SK-N-SH treated with all-trans-retinoic acid at 6 μM for 48 hours (cell line): ENCODE measurements at regions not wholly inside any gene's neighbourhood (a gene's known extent, or its start where the extent isn't known, plus 50 kb on each side); places are given as distances from the start of the nearest gene placed in this dataset.

Experiments used
- BACH2 ChIP-seq: fragments of 250-450 bp; sonication (Bioruptor Pico); IDR thresholded peaks from 2 replicates; pipeline ENCODE4 v1.9.0; 2021; ENCODE audit warnings: mild to moderate bottlenecking, borderline replicate concordance
- CSRNP3 ChIP-seq: fragments of 250-450 bp; sonication (Bioruptor Pico); IDR thresholded peaks from 2 replicates; pipeline ENCODE4 v1.5.1; 2021; ENCODE audit warnings: mild to moderate bottlenecking, moderate library complexity
- ISL1 ChIP-seq: fragments of 250-450 bp; sonication (Bioruptor Pico); IDR thresholded peaks from 2 replicates; pipeline ENCODE4 v2.1.2; 2022; ENCODE audit warnings: mild to moderate bottlenecking, moderate library complexity
- POU6F1 ChIP-seq: fragments of 250-450 bp; sonication (Bioruptor Pico); IDR thresholded peaks from 2 replicates; pipeline ENCODE4 v1.8.0; 2021; ENCODE audit warnings: low read depth, mild to moderate bottlenecking, moderate library complexity, borderline replicate concordance
- RARB ChIP-seq: fragments of 250-450 bp; sonication (Bioruptor Pico); IDR thresholded peaks from 2 replicates; pipeline ENCODE4 v1.8.0; 2021; ENCODE audit warnings: mild to moderate bottlenecking, moderate library complexity
- SNAI2 ChIP-seq: fragments of 250-450 bp; sonication (Bioruptor Pico); IDR thresholded peaks from 2 replicates; pipeline ENCODE4 v1.5.0; 2020; ENCODE audit warnings: mild to moderate bottlenecking, moderate library complexity
- ZFP3 ChIP-seq: fragments of 250-450 bp; sonication (Bioruptor Pico); IDR thresholded peaks from 2 replicates; pipeline ENCODE4 v1.5.0; 2020; ENCODE audit warnings: mild to moderate bottlenecking, moderate library complexity
- ZFP30 ChIP-seq: fragments of 450-650 bp; formaldehyde crosslinking; IDR thresholded peaks from 2 replicates; pipeline ENCODE4 v1.5.0; 2022; ENCODE audit warnings: mild to moderate bottlenecking, moderate library complexity
- TF ChIP-seq, protein P1 (sequence below): fragments of 250-450 bp; sonication (Bioruptor Pico); IDR thresholded peaks from 2 replicates; pipeline ENCODE4 v1.5.1; 2020; ENCODE audit warnings: low read depth, mild to moderate bottlenecking, moderate library complexity

DNA sequence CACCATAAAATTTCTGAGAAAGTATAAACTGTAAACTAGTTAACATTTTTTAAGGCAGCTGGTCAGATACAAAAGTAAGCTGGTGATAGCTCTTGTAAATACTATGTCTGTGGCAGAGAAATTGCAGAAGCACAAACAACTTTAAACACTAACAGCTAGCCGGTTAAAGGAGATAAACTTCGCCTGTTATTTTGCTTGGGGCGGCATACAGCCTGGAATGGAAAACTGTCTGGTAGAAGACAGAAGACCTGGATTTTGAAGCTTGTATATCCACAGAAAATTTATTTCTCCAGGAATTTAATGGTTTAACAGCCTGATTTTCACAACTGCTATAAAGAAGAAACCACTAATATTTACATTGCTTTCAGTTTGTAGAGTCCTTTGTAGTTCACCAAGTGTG lies 65.3 kb upstream of the FIBIN start:
- no peak for TF ChIP-seq SNAI2 (CRISPR knock-in tag)
- no peak for TF ChIP-seq RARB (CRISPR knock-in tag)
- TF ChIP-seq, protein P1, sequence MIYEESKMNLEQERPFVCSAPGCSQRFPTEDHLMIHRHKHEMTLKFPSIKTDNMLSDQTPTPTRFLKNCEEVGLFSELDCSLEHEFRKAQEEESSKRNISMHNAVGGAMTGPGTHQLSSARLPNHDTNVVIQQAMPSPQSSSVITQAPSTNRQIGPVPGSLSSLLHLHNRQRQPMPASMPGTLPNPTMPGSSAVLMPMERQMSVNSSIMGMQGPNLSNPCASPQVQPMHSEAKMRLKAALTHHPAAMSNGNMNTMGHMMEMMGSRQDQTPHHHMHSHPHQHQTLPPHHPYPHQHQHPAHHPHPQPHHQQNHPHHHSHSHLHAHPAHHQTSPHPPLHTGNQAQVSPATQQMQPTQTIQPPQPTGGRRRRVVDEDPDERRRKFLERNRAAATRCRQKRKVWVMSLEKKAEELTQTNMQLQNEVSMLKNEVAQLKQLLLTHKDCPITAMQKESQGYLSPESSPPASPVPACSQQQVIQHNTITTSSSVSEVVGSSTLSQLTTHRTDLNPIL (CRISPR knock-in tag), result no peak
- no peak for TF ChIP-seq POU6F1 (CRISPR knock-in tag)
- TF ChIP-seq ZFP3, result no peak
- TF ChIP-seq BACH2 (CRISPR knock-in tag), result no peak
- TF ChIP-seq ISL1 (CRISPR knock-in tag), result no peak
- no peak for TF ChIP-seq CSRNP3
- no peak for TF ChIP-seq ZFP30 (CRISPR knock-in tag)
